ENCODE measurements at regions not wholly inside any gene's neighbourhood (a gene's known extent, or its start where the extent isn't known, plus 50 kb on each side); places are given as distances from the start of the nearest gene placed in this dataset.

DNA sequence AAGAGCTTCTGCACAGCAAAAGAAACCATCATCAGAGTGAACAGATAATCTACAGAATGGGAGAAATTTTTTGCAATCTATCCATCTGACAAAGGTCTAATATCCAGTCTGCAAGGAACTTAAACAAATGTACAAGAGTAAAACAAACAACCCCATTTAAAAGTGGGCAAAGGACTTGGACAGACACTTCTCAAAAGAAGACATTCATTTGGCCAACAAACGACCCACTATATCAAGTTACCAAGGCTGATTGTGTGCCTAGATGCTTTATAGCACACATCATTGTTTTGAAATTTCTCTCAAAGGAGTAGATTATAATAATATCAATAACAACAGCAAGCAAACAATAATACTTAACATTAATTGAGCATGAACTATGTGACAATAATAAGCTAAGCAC is 117.1 kb downstream of the TFPI2 start:
- FAIRE-seq, result no peak
- 0% methylated on average over 1 of the region's 1 CpG for WGBS (ENCODE audit: missing lambda C conversion rate)
- no peak for DNase-seq (ENCODE audit: low read depth in 1 of 2, low spot score in 1 of 2)

DNA sequence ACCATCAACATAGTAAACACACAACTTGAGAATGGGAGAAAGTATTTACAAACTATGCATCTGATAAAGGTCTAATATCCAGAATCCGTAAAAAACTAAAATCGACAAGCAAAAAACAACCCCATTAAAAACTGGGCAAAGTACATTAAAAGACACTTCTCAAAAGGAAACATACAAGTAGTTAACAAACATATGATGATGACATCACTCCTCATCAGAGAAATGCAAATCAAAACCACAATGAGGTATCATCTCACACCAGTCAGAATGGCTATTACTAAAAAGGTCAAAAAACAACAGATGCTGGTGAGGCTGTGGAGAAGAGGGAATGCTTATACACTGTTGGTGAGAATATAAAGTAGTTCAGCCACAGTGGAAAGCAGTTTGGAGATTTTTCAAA is 125.1 kb downstream of the TFPI2 start:
- CTCF ChIA-PET, result no interaction called here
- ATAC-seq (no peak), FAIRE-seq (no peak), DNase-seq (ENCODE audit: low read depth in 1 of 2, low spot score in 1 of 2) (no peak)
- no peak overlapping the region for H3K4me2 ChIP-seq
- POLR2A ChIA-PET, result no interaction called here
- no peak for TF ChIP-seq NPAS2 (CRISPR knock-in tag; IDR thresholded peaks at IDR 0.05; ENCODE audit: borderline replicate concordance)
- TF ChIP-seq TP53 (CRISPR knock-in tag; IDR thresholded peaks at IDR 0.05), result no peak
- TF ChIP-seq EHMT2 (IDR thresholded peaks at IDR 0.05; ENCODE audit: low read depth), result no peak
- TF ChIP-seq, protein P1, sequence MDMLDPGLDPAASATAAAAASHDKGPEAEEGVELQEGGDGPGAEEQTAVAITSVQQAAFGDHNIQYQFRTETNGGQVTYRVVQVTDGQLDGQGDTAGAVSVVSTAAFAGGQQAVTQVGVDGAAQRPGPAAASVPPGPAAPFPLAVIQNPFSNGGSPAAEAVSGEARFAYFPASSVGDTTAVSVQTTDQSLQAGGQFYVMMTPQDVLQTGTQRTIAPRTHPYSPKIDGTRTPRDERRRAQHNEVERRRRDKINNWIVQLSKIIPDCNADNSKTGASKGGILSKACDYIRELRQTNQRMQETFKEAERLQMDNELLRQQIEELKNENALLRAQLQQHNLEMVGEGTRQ (IDR thresholded peaks at IDR 0.05), result no peak
- no peak for TF ChIP-seq HOXA7 (CRISPR knock-in tag; IDR thresholded peaks at IDR 0.05)
- TF ChIP-seq GATA3 (IDR thresholded peaks at IDR 0.05; ENCODE audit: borderline replicate concordance), result no peak
- TF ChIP-seq CHD4 (IDR thresholded peaks at IDR 0.05; ENCODE audit: borderline replicate concordance), result no peak
- TF ChIP-seq, protein P2, sequence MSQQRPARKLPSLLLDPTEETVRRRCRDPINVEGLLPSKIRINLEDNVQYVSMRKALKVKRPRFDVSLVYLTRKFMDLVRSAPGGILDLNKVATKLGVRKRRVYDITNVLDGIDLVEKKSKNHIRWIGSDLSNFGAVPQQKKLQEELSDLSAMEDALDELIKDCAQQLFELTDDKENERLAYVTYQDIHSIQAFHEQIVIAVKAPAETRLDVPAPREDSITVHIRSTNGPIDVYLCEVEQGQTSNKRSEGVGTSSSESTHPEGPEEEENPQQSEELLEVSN (IDR thresholded peaks at IDR 0.05; ENCODE audit: borderline replicate concordance, low read depth), result no peak
- TF ChIP-seq RARB (CRISPR knock-in tag; IDR thresholded peaks at IDR 0.05), result no peak
- TF ChIP-seq POLR2AphosphoS2 (conservative IDR thresholded peaks at IDR 0.05; ENCODE audit: low read length), result no peak
- H3K4me3 ChIP-seq, result no peak overlapping the region
- H3K4me1 ChIP-seq, result no peaks in the 10 kb centered on the region
- no peak overlapping the region for H3K27ac ChIP-seq
- H3K9me3 ChIP-seq, result no peaks in the 10 kb centered on the region
- WGBS (ENCODE audit: missing lambda C conversion rate), result 96% methylated on average over 2 of the region's 2 CpGs

More for the DNA sequence above, 117.1 kb downstream of the TFPI2 start:
- Histone ChIP-seq H3K27ac (no peak overlapping the region), H3K4me1 (no peaks in the 10 kb centered on the region), H3K4me2 (no peak overlapping the region), H3K4me3 (no peak overlapping the region), H3K9me3 (no peaks in the 10 kb centered on the region)
- POLR2A ChIA-PET, result no interaction called here
- ATAC-seq, result no peak
- CTCF ChIA-PET, result no interaction called here
- TF ChIP-seq EHMT2 (IDR thresholded peaks at IDR 0.05; ENCODE audit: low read depth), result no peak
- no peak for TF ChIP-seq RARB (CRISPR knock-in tag; IDR thresholded peaks at IDR 0.05)
- no peak for TF ChIP-seq RNF2 (IDR thresholded peaks at IDR 0.05; ENCODE audit: borderline replicate concordance, low read depth)
- TF ChIP-seq, protein P3, sequence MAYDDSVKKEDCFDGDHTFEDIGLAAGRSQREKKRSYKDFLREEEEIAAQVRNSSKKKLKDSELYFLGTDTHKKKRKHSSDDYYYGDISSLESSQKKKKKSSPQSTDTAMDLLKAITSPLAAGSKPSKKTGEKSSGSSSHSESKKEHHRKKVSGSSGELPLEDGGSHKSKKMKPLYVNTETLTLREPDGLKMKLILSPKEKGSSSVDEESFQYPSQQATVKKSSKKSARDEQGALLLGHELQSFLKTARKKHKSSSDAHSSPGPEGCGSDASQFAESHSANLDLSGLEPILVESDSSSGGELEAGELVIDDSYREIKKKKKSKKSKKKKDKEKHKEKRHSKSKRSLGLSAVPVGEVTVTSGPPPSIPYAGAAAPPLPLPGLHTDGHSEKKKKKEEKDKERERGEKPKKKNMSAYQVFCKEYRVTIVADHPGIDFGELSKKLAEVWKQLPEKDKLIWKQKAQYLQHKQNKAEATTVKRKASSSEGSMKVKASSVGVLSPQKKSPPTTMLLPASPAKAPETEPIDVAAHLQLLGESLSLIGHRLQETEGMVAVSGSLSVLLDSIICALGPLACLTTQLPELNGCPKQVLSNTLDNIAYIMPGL (CRISPR knock-in tag; IDR thresholded peaks at IDR 0.05; ENCODE audit: borderline replicate concordance), result no peak
- no peak for TF ChIP-seq SREBF2 (IDR thresholded peaks at IDR 0.05)
- no peak for TF ChIP-seq SMC3 (IDR thresholded peaks at IDR 0.05)
- no peak for TF ChIP-seq TFCP2L1 (CRISPR knock-in tag; IDR thresholded peaks at IDR 0.05)
- TF ChIP-seq FOSL2 (IDR thresholded peaks at IDR 0.05), result no peak
- TF ChIP-seq FOSL2 (CRISPR knock-in tag; IDR thresholded peaks at IDR 0.05), result no peak
- TF ChIP-seq KDM1A (IDR thresholded peaks at IDR 0.05; ENCODE audit: low read depth), result no peak
- no peak for TF ChIP-seq NR3C1 (IDR thresholded peaks at IDR 0.05)
- no peak for TF ChIP-seq RCOR1 (IDR thresholded peaks at IDR 0.05; ENCODE audit: low read depth, low read length)
- TF ChIP-seq, protein P4, sequence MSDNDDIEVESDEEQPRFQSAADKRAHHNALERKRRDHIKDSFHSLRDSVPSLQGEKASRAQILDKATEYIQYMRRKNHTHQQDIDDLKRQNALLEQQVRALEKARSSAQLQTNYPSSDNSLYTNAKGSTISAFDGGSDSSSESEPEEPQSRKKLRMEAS (IDR thresholded peaks at IDR 0.05), result no peak
- no peak for TF ChIP-seq ZSCAN20 (CRISPR knock-in tag; IDR thresholded peaks at IDR 0.05)
- no peak for TF ChIP-seq BHLHE40 (IDR thresholded peaks at IDR 0.05; ENCODE audit: low read depth, low read length)

DNA sequence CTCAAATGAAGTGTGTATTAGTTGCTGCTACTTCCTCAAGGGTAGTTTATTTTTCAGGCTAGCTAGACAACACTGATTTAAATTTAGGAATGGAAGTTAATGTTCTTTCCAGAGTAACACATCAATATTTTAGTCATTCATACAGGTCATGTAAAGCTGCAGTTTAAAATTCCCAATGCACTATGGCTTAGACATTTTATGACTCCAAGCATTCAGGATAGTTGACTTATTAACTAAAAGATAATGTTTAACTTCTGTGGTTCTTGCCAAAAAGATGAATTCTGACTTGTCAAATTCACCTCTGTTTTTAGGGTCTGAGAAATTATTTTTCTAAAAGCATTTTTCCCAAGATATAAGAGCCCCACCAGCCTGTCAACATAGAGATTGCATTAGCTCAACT is 131.9 kb downstream of the TFPI2 start:
- Histone ChIP-seq H3K9me3 (no peaks in the 10 kb centered on the region), H3K4me2 (peak overlapping the region; percentile 61), H3K4me1 (peaks cover 23% of the 10 kb centered on the region), H3K4me3 (no peak overlapping the region), H3K27ac (no peak overlapping the region)
- no peak for DNase-seq (ENCODE audit: low read depth in 1 of 2, low spot score in 1 of 2)
- ATAC-seq, result no peak
- CTCF ChIA-PET, result no interaction called here
- no peak for FAIRE-seq
- POLR2A ChIA-PET, result no interaction called here
- no peak for TF ChIP-seq NFE2L2 (conservative IDR thresholded peaks at IDR 0.05; ENCODE audit: low read length)
- no peak for TF ChIP-seq HOXB5 (CRISPR knock-in tag; IDR thresholded peaks at IDR 0.05)
- TF ChIP-seq, protein P5, sequence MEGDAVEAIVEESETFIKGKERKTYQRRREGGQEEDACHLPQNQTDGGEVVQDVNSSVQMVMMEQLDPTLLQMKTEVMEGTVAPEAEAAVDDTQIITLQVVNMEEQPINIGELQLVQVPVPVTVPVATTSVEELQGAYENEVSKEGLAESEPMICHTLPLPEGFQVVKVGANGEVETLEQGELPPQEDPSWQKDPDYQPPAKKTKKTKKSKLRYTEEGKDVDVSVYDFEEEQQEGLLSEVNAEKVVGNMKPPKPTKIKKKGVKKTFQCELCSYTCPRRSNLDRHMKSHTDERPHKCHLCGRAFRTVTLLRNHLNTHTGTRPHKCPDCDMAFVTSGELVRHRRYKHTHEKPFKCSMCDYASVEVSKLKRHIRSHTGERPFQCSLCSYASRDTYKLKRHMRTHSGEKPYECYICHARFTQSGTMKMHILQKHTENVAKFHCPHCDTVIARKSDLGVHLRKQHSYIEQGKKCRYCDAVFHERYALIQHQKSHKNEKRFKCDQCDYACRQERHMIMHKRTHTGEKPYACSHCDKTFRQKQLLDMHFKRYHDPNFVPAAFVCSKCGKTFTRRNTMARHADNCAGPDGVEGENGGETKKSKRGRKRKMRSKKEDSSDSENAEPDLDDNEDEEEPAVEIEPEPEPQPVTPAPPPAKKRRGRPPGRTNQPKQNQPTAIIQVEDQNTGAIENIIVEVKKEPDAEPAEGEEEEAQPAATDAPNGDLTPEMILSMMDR (IDR thresholded peaks at IDR 0.05), result no peak
- no peak for TF ChIP-seq POLR2AphosphoS2 (conservative IDR thresholded peaks at IDR 0.05; ENCODE audit: low read length)
- TF ChIP-seq, protein P6, sequence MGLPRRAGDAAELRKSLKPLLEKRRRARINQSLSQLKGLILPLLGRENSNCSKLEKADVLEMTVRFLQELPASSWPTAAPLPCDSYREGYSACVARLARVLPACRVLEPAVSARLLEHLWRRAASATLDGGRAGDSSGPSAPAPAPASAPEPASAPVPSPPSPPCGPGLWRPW (IDR thresholded peaks at IDR 0.05), result no peak
- TF ChIP-seq FOSB (CRISPR knock-in tag; IDR thresholded peaks at IDR 0.05), result no peak
- TF ChIP-seq, protein P7, sequence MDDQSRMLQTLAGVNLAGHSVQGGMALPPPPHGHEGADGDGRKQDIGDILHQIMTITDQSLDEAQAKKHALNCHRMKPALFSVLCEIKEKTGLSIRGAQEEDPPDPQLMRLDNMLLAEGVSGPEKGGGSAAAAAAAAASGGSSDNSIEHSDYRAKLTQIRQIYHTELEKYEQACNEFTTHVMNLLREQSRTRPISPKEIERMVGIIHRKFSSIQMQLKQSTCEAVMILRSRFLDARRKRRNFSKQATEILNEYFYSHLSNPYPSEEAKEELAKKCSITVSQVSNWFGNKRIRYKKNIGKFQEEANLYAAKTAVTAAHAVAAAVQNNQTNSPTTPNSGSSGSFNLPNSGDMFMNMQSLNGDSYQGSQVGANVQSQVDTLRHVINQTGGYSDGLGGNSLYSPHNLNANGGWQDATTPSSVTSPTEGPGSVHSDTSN (IDR thresholded peaks at IDR 0.05), result no peak
- TF ChIP-seq HDAC2 (IDR thresholded peaks at IDR 0.05), result no peak
- no peak for TF ChIP-seq EHF (CRISPR knock-in tag; IDR thresholded peaks at IDR 0.05)
- TF ChIP-seq NR3C1 (IDR thresholded peaks at IDR 0.05), result no peak
- no peak for TF ChIP-seq MYC (IDR thresholded peaks at IDR 0.05; ENCODE audit: borderline replicate concordance, low read length)
- no peak for TF ChIP-seq HOXA7 (CRISPR knock-in tag; IDR thresholded peaks at IDR 0.05)

All from A549 (cell line).